A673 (cell line): ENCODE measurements at regions not wholly inside any gene's neighbourhood (a gene's known extent, or its start where the extent isn't known, plus 50 kb on each side); places are given as distances from the start of the nearest gene placed in this dataset.

Source experiments
- BruUV-seq: library from RNA; stranded (reverse); fragments of 400-500 nt; replicated peaks from 2 replicates; lab custom pipeline; 2021; lab: Mats Ljungman, UMichigan
- CTCF ChIA-PET: fragments of 300-600 bp; sonication (Branson Sonifier 250); formaldehyde crosslinking; loops from one replicate; lab custom pipeline; 2022; ENCODE audit warnings: antibody characterized with exemption; lab: Charles Lee
- POLR2A ChIA-PET: fragments of 300-600 bp; sonication (Branson Sonifier 250); formaldehyde crosslinking; loops from one replicate; lab custom pipeline; 2022; ENCODE audit warnings: antibody characterized with exemption; ENCODE audit not compliant: low non-redundant PET; lab: Charles Lee
- DNase-seq: peaks from one replicate; pipeline ENCODE4 v3.0.0-alpha.2; 2015; ENCODE audit warnings: low spot score
- H3K27ac ChIP-seq: fragments of 200-600 bp; sonication (generic); 2 replicates; pipeline ENCODE4 v1.5.1; 2016; ENCODE audit warnings: mixed run types, low read depth, mild to moderate bottlenecking, mixed read lengths, antibody characterized with exemption, low read length; ENCODE audit not compliant: poor library complexity, severe bottlenecking
- H3K27me3 ChIP-seq: fragments of 200-600 bp; sonication (generic); replicated peaks from 2 replicates; pipeline ENCODE4 v1.6.1; 2017; ENCODE audit warnings: mixed run types, low read depth, mild to moderate bottlenecking, mixed read lengths, antibody characterized with exemption, low read length; ENCODE audit not compliant: insufficient read depth, poor library complexity
- H3K36me3 ChIP-seq: fragments of 200-600 bp; sonication (generic); 2 replicates; pipeline ENCODE4 v1.6.1; 2016; ENCODE audit warnings: mixed run types, mild to moderate bottlenecking, mixed read lengths, antibody characterized with exemption, low read length; ENCODE audit not compliant: insufficient read depth, poor library complexity, severe bottlenecking
- H3K4me1 ChIP-seq: fragments of 200-600 bp; sonication (generic); 2 replicates; pipeline ENCODE4 v1.6.1; 2017; ENCODE audit warnings: mixed run types, mild to moderate bottlenecking, mixed read lengths, antibody characterized with exemption, low read length; ENCODE audit not compliant: insufficient read depth, poor library complexity, severe bottlenecking
- H3K4me3 ChIP-seq: fragments of 200-600 bp; sonication (generic); 2 replicates; pipeline ENCODE4 v1.5.1; 2016; ENCODE audit warnings: low read depth, mixed run types, mild to moderate bottlenecking, mixed read lengths, low read length; ENCODE audit not compliant: poor library complexity, severe bottlenecking
- H3K9me3 ChIP-seq: fragments of 200-600 bp; sonication (generic); 2 replicates; pipeline ENCODE4 v1.6.1; 2016; ENCODE audit warnings: mixed run types, low read depth, mild to moderate bottlenecking, mixed read lengths, antibody characterized with exemption, low read length; ENCODE audit not compliant: poor library complexity, severe bottlenecking
- CTCF ChIP-seq: fragments of 300-800, 200-600 bp; sonication (generic); conservative IDR thresholded peaks from 2 replicates; pipeline ENCODE4 v1.5.1; 2017; ENCODE audit warnings: low read depth, mild to moderate bottlenecking, antibody characterized with exemption, low read length, moderate library complexity, mixed read lengths
- EZH2 ChIP-seq: fragments of 200-600 bp; sonication (generic); IDR thresholded peaks from 2 replicates; pipeline ENCODE4 v1.6.1; 2017; ENCODE audit warnings: borderline replicate concordance, low read depth, mild to moderate bottlenecking, mixed read lengths, antibody characterized with exemption, low read length; ENCODE audit not compliant: poor library complexity, severe bottlenecking
- intact Hi-C: fragments of 100-400 bp; cut with micrococcal nuclease; formaldehyde crosslinking; loops from one replicate; pipeline ENCODE4 v1.10.0; 2022; ENCODE audit not compliant: unreplicated experiment

- intact Hi-C loops: no loop called here
- no peak overlapping the region for H3K4me3 ChIP-seq
- no TSS peak for BruUV-seq
- H3K36me3 ChIP-seq: no peaks in the 10 kb centered on the region
- no peaks in the 10 kb centered on the region for H3K9me3 ChIP-seq
- TF ChIP-seq CTCF (no peak), EZH2 (no peak)
- no peak for DNase-seq
- H3K27me3 ChIP-seq: no peaks in the 10 kb centered on the region
- POLR2A ChIA-PET: no interaction called here
- CTCF ChIA-PET: no interaction called here
- H3K27ac ChIP-seq: no peak overlapping the region
- H3K4me1 ChIP-seq: no peaks in the 10 kb centered on the region
Observed at GRCh38 chr1:221022331-221022730, 143.1 kb downstream of the HLX start.

- TF ChIP-seq CTCF (no peak), EZH2 (no peak)
- no peak overlapping the region for H3K27ac ChIP-seq
- H3K4me1 ChIP-seq: no peaks in the 10 kb centered on the region
- no peaks in the 10 kb centered on the region for H3K36me3 ChIP-seq
- H3K4me3 ChIP-seq: no peak overlapping the region
- ChIA-PET POLR2A (no interaction called here), CTCF (no interaction called here)
- no peaks in the 10 kb centered on the region for H3K27me3 ChIP-seq
- no TSS peak for BruUV-seq
- intact Hi-C loops: no loop called here
- no peaks in the 10 kb centered on the region for H3K9me3 ChIP-seq
- no peak for DNase-seq
Observed at GRCh38 chr1:221023482-221023881, 144.2 kb downstream of the HLX start.

- no peaks in the 10 kb centered on the region for H3K36me3 ChIP-seq
- H3K4me3 ChIP-seq: no peak overlapping the region
- H3K27ac ChIP-seq: no peak overlapping the region
- no peak for TF ChIP-seq CTCF
- no peak for TF ChIP-seq EZH2
- H3K27me3 ChIP-seq: no peaks in the 10 kb centered on the region
- intact Hi-C loops: no loop called here
- ChIA-PET CTCF (no interaction called here), POLR2A (no interaction called here)
- no TSS peak for BruUV-seq
- H3K9me3 ChIP-seq: no peaks in the 10 kb centered on the region
- no peak for DNase-seq
- H3K4me1 ChIP-seq: no peaks in the 10 kb centered on the region
Observed at GRCh38 chr1:221025501-221025900, 146.3 kb downstream of the HLX start.
